ENCODE measurements at regions not wholly inside any gene's neighbourhood (a gene's known extent, or its start where the extent isn't known, plus 50 kb on each side); places are given as distances from the start of the nearest gene placed in this dataset.

DNA sequence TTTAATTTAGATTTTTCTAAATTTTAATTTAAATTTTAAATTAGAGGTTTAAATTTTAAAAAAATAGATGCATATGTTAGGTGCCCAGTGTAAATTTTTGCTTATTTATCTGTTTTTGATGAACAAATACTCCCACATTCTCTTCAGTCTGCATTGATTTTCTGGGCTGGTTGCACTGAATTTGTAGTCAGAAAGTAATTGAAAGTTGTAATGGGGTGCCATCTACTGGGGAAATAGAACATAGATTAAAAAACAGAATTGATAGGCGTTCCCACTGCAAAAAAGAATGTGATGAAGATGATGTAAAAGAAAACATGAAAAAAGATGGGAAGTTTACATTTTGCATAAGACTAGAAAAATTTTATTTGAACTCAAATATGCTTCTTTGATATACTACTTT is 51.7 kb upstream of the CCDC85A start:
- intact Hi-C loops (cut with DNase I): loop anchor here in 1 of 2 donors (5.0 kb wide), 1 partner anchor 415 kb away; no protein-coding TSS in a partner anchor
- Histone ChIP-seq H3K36me3 (replicated peaks in 1 of 2) (no peaks in the 10 kb centered on the region), H3K9me3 (replicated peaks in 1 of 3) (no peaks in the 10 kb centered on the region), H3K4me3 (no peak overlapping the region), H3K4me1 (replicated peaks in 1 of 2) (no peaks in the 10 kb centered on the region), H3K27me3 (peaks cover 5% of the 10 kb centered on the region), H3K27ac (no peak overlapping the region)
- 0 to 5% (median 4%) methylated on average over 1 of the region's 1 CpG for WGBS, 4 donors
- no peak for DNase-seq
- TF ChIP-seq, protein P1, sequence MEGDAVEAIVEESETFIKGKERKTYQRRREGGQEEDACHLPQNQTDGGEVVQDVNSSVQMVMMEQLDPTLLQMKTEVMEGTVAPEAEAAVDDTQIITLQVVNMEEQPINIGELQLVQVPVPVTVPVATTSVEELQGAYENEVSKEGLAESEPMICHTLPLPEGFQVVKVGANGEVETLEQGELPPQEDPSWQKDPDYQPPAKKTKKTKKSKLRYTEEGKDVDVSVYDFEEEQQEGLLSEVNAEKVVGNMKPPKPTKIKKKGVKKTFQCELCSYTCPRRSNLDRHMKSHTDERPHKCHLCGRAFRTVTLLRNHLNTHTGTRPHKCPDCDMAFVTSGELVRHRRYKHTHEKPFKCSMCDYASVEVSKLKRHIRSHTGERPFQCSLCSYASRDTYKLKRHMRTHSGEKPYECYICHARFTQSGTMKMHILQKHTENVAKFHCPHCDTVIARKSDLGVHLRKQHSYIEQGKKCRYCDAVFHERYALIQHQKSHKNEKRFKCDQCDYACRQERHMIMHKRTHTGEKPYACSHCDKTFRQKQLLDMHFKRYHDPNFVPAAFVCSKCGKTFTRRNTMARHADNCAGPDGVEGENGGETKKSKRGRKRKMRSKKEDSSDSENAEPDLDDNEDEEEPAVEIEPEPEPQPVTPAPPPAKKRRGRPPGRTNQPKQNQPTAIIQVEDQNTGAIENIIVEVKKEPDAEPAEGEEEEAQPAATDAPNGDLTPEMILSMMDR (IDR thresholded peaks at IDR 0.05): peak in 5 of 6 experiments; percentile 40 to 69 (median 57)
- no peak for TF ChIP-seq POLR2A (IDR thresholded peaks at IDR 0.05)

DNA sequence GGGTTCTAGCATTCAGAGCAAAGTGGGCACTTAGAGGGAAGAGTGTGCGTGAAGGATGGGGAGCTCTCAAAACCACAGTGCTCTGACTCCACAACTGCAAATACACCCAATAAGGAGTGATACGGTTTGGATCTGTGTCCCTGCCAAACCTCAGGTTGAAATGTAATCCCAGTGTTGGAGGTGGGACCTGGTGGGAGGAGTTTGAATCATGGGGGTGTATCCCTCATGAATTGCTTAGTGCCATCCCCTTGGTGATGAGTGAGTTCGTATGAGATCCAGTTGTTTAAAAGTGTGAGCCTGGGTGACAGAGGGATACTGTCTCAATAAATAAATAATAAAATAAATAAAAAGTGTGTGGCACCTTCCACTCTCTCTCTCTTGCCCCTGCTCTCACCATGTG is 50.3 kb upstream of the CCDC85A start:
- DNase-seq: no peak
- intact Hi-C loops (cut with DNase I): loop anchor here in 1 of 2 donors (5.0 kb wide), 1 partner anchor 416 kb away; no protein-coding TSS in a partner anchor
- H3K4me3 ChIP-seq: no peak overlapping the region
- TF ChIP-seq, protein P1 (IDR thresholded peaks at IDR 0.05): no peak
- TF ChIP-seq POLR2A (IDR thresholded peaks at IDR 0.05): no peak
- peaks cover 5% of the 10 kb centered on the region for H3K27me3 ChIP-seq
- no peaks in the 10 kb centered on the region for H3K36me3 ChIP-seq (replicated peaks in 1 of 2)
- no peak overlapping the region for H3K27ac ChIP-seq
- no peaks in the 10 kb centered on the region for H3K9me3 ChIP-seq (replicated peaks in 1 of 3)
- WGBS, 4 donors: 55 to 63% (median 61%) methylated on average over 3 of the region's 3 CpGs
- no peaks in the 10 kb centered on the region for H3K4me1 ChIP-seq (replicated peaks in 1 of 2)

DNA sequence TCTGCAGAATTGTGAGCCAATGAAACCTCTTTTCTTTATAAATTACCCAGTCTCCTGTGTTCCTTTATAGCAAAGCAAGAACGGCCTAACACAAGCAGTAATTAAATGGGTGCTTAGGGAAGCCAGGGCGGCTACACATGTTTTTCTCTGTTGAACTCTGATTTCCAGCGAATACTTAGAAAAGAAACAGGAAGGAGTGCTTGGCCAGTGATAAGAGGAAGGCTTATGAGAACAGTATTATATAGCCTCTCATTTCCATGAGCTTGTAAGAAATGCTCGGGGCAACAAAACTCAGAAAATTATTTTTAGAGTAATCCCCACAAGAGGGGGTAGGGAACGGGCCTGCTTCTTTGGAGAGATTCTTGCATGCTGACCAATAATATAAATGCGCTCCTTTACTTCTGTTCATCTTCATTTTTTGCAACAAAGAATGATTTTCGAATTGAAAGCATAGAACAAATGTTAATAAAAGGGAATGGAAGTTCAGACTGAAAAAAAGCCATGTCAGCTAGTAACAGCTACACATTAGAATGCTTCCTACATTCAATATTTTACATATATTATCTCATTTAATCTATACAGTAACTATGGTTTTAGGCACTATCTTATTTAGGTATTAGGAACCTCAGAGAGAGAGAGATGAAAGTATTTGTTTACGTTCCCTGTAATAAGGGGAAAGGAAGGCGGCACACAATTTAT is 49.7 kb upstream of the CCDC85A start:
- Histone ChIP-seq H3K4me3 (no peak overlapping the region), H3K4me1 (replicated peaks in 1 of 2) (no peaks in the 10 kb centered on the region), H3K36me3 (replicated peaks in 1 of 2) (no peaks in the 10 kb centered on the region), H3K9me3 (replicated peaks in 1 of 3) (no peaks in the 10 kb centered on the region), H3K27ac (no peak overlapping the region), H3K27me3 (peaks cover 5% of the 10 kb centered on the region)
- TF ChIP-seq POLR2A (IDR thresholded peaks at IDR 0.05): no peak
- TF ChIP-seq, protein P1 (IDR thresholded peaks at IDR 0.05): no peak
- DNase-seq: no peak
- 44 to 56% (median 52%) methylated on average over 9 of the region's 9 CpGs for WGBS, 4 donors
- intact Hi-C loops (cut with DNase I): loop anchor here in 1 of 2 donors (5.0 kb wide), 1 partner anchor 417 kb away; no protein-coding TSS in a partner anchor

MicroRNAs in the stretch of these regions (microRNA counts, 767-probe panel; counts per million panel counts)
- 0 counts per million in 2 donors for microRNA hsa-miR-216a
- 0 to 3,189 counts per million in 2 donors for microRNA hsa-miR-216b
- microRNA hsa-miR-217: 0 counts per million in 2 donors

Small RNA genes in the stretch of these regions (microRNA-seq; reads per million reads assigned to microRNA genes)
- gene MIR216A (0 to 0.28 (median 0) reads per million in 3 donors), gene MIR216B (0 to 0.45 (median 0) reads per million in 3 donors), gene MIR217 (0 to 4.0 (median 1.4) reads per million in 3 donors)

Small RNA genes in the stretch of these regions (small RNA-seq; reads per million reads assigned to genes)
- gene MIR216A (0 to 0.08 reads per million in 2 donors), gene MIR216B (0 reads per million in 2 donors), gene MIR217 (0 reads per million in 2 donors)

Data from adrenal gland (tissue), 9 donors.